GM21576 (cell line): ENCODE measurements at regions not wholly inside any gene's neighbourhood (a gene's known extent, or its start where the extent isn't known, plus 50 kb on each side); places are given as distances from the start of the nearest gene placed in this dataset.
"Not testable (repeated sequence)": the region's sequence is repeated elsewhere in the genome, so short reads cannot be mapped to it uniquely, and the experiment has no call there.

ENCODE experiments used
- ATAC-seq: cut with Tn5 transposase; IDR thresholded peaks from one replicate; pipeline ENCODE4 v1.9.1; 2021; ENCODE audit warnings: mild to moderate bottlenecking, moderate library complexity; ENCODE audit not compliant: unreplicated experiment

GRCh38 chr2:18267501-18267900, 293.0 kb downstream of the RDH14 start:
- ATAC-seq = no peak

GRCh38 chr2:18266699-18267098, 293.8 kb downstream of the RDH14 start:
- ATAC-seq = not testable (repeated sequence)

- ATAC-seq = no peak
These were observed 294.6 kb downstream of the RDH14 start for GRCh38 chr2:18265614-18266586.

GRCh38 chr2:18262601-18263000, 297.9 kb downstream of the RDH14 start:
- no peak for ATAC-seq

GRCh38 chr2:18253686-18254197, 306.7 kb downstream of the RDH14 start:
- no peak for ATAC-seq

- ATAC-seq = no peak
These were observed 309.0 kb downstream of the RDH14 start for GRCh38 chr2:18251486-18251885.

GRCh38 chr2:18247282-18248110, 313.0 kb downstream of the RDH14 start:
- no peak for ATAC-seq

GRCh38 chr2:18245375-18245774, 315.1 kb downstream of the RDH14 start:
- no peak for ATAC-seq

GRCh38 chr2:18244845-18245244, 315.6 kb downstream of the RDH14 start:
- no peak for ATAC-seq

GRCh38 chr2:18243816-18244215, 316.6 kb downstream of the RDH14 start:
- ATAC-seq = no peak

- no peak for ATAC-seq
These were observed 317.7 kb downstream of the RDH14 start for GRCh38 chr2:18242716-18243115.

- no peak for ATAC-seq
These were observed 322.2 kb downstream of the RDH14 start for GRCh38 chr2:18238209-18238608.

GRCh38 chr2:18237298-18237697, 323.2 kb downstream of the RDH14 start:
- no peak for ATAC-seq

GRCh38 chr2:18232731-18233438, 327.6 kb downstream of the RDH14 start:
- no peak for ATAC-seq

GRCh38 chr2:18230668-18231067, 329.8 kb downstream of the RDH14 start:
- ATAC-seq = no peak

GRCh38 chr2:18219676-18220075, 340.8 kb downstream of the RDH14 start:
- no peak for ATAC-seq

- no peak for ATAC-seq
These were observed 339.9 kb downstream of the KCNS3 start for GRCh38 chr2:18218160-18218933.

GRCh38 chr2:18214936-18215335, 336.5 kb downstream of the KCNS3 start:
- no peak for ATAC-seq

- ATAC-seq = no peak
These were observed 335.5 kb downstream of the KCNS3 start for GRCh38 chr2:18213986-18214385.
